Ovary (tissue), 3 donors: ENCODE measurements at regions not wholly inside any gene's neighbourhood (a gene's known extent, or its start where the extent isn't known, plus 50 kb on each side); places are given as distances from the start of the nearest gene placed in this dataset.

Source experiments
- POLR2A ChIP-seq: fragments of 450-650 bp; IDR thresholded peaks from one replicate; pipeline ENCODE4 v1.6.1; 2017; ENCODE audit warnings: antibody characterized with exemption, mild to moderate bottlenecking, moderate library complexity
- TF ChIP-seq, protein P1 (sequence below), 3 donors: fragments of 450-650 bp in 2 of 3; fragments of 200-600 bp in 1 of 3; IDR thresholded peaks; one replicate each; pipeline versions ENCODE4 v1.5.1 to v1.8.0; 2016 to 2022; ENCODE audit warnings: antibody characterized with exemption in 3 of 3, mild to moderate bottlenecking in 1 of 3
- donor health status: DM: no; HTN: no; CAD: no.

DNA sequence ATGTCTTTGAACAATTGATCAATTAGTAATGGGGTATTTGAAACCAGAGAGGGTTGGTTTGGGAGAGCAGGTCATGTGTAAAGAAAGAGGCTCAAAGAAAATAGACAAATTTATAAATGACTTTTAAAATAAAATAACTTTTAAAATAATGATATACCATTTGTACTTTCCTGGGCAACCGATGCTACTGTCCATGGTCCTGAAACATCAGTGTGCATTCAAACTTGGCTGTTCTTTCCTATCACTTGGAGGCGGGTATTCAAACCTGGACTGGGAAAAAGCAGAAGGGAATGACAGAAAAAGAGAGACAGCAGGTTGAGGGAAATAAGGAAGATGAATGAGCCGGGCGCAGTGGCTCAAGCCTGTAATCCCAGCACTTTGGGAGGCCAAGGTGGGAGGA, 1446.4 kb upstream of the WWC1 start:
- TF ChIP-seq POLR2A = no peak
- TF ChIP-seq, protein P1, sequence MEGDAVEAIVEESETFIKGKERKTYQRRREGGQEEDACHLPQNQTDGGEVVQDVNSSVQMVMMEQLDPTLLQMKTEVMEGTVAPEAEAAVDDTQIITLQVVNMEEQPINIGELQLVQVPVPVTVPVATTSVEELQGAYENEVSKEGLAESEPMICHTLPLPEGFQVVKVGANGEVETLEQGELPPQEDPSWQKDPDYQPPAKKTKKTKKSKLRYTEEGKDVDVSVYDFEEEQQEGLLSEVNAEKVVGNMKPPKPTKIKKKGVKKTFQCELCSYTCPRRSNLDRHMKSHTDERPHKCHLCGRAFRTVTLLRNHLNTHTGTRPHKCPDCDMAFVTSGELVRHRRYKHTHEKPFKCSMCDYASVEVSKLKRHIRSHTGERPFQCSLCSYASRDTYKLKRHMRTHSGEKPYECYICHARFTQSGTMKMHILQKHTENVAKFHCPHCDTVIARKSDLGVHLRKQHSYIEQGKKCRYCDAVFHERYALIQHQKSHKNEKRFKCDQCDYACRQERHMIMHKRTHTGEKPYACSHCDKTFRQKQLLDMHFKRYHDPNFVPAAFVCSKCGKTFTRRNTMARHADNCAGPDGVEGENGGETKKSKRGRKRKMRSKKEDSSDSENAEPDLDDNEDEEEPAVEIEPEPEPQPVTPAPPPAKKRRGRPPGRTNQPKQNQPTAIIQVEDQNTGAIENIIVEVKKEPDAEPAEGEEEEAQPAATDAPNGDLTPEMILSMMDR (IDR thresholded peaks at IDR 0.05) = no peak
